Caco-2 (cell line): ENCODE measurements at regions not wholly inside any gene's neighbourhood (a gene's known extent, or its start where the extent isn't known, plus 50 kb on each side); places are given as distances from the start of the nearest gene placed in this dataset.

Experiments
- BruUV-seq: library from RNA; stranded (reverse); fragments of 400-500 nt; replicated peaks from 2 replicates; lab custom pipeline; 2021; lab: Mats Ljungman, UMichigan
- CTCF ChIA-PET: fragments of 300-600 bp; sonication (Branson Sonifier 250); formaldehyde crosslinking; loops from one replicate; lab custom pipeline; 2022; ENCODE audit warnings: antibody characterized with exemption; lab: Charles Lee
- POLR2A ChIA-PET: fragments of 300-600 bp; sonication (Branson Sonifier 250); formaldehyde crosslinking; loops from one replicate; lab custom pipeline; 2022; ENCODE audit warnings: antibody characterized with exemption; lab: Charles Lee
- DNase-seq, 2 experiments: peaks; one replicate each; pipeline versions ENCODE4 v3.0.0 to v3.0.0-alpha.2; 2020 to 2022
- H3K27me3 ChIP-seq: replicated peaks from 2 replicates; pipeline ENCODE4 v1.6.0; 2011; ENCODE audit warnings: low read length; ENCODE audit not compliant: control insufficient read depth, insufficient read depth
- H3K36me3 ChIP-seq: 2 replicates; pipeline ENCODE4 v1.5.1; 2011; ENCODE audit warnings: low read length; ENCODE audit not compliant: control insufficient read depth, insufficient read depth
- H3K4me1 ChIP-seq: fragments of 250-450 bp; sonication (Bioruptor Pico); 2 replicates; pipeline ENCODE4 v1.5.1; 2020; ENCODE audit warnings: mild to moderate bottlenecking
- H3K4me3 ChIP-seq: 2 replicates; pipeline ENCODE4 v1.5.1; 2011; ENCODE audit warnings: low read depth, mild to moderate bottlenecking, control low read depth, low read length
- H3K9me3 ChIP-seq: fragments of 250-450 bp; sonication (Bioruptor Pico); 2 replicates; pipeline ENCODE4 v1.5.1; 2020; ENCODE audit warnings: mild to moderate bottlenecking, moderate library complexity
- H3K27ac Mint-ChIP-seq: one replicate; pipeline ENCODE4 v1.8.0; 2022; ENCODE audit warnings: mixed read lengths; ENCODE audit not compliant: unreplicated experiment
- H3K27me3 Mint-ChIP-seq: one replicate; pipeline ENCODE4 v1.8.0; 2022; ENCODE audit warnings: mixed read lengths; ENCODE audit not compliant: insufficient read depth, unreplicated experiment
- H3K36me3 Mint-ChIP-seq: one replicate; pipeline ENCODE4 v1.8.0; 2022; ENCODE audit warnings: mild to moderate bottlenecking, mixed read lengths; ENCODE audit not compliant: insufficient read depth, unreplicated experiment
- H3K4me1 Mint-ChIP-seq: one replicate; pipeline ENCODE4 v1.8.0; 2022; ENCODE audit warnings: low read depth, mixed read lengths; ENCODE audit not compliant: unreplicated experiment
- H3K4me3 Mint-ChIP-seq: one replicate; pipeline ENCODE4 v1.8.0; 2022; ENCODE audit warnings: mild to moderate bottlenecking, moderate library complexity, mixed read lengths; ENCODE audit not compliant: unreplicated experiment
- H3K9me3 Mint-ChIP-seq: one replicate; pipeline ENCODE4 v1.8.0; 2022; ENCODE audit warnings: mixed read lengths; ENCODE audit not compliant: unreplicated experiment
- intact Hi-C: fragments of 100-400 bp; cut with micrococcal nuclease; formaldehyde crosslinking; loops from one replicate; pipeline ENCODE4 v1.10.0; 2022; ENCODE audit not compliant: unreplicated experiment
- TF ChIP-seq, protein P1 (sequence below), 2 experiments: fragments of 200-600 bp in 1 of 2; IDR thresholded peaks; 1 replicate in 1 of 2; 2 replicates in 1 of 2; pipeline versions ENCODE4 v1.5.1 to v1.8.0; 2011 to 2022; ENCODE audit warnings: antibody characterized with exemption in 1 of 2, control low read depth in 1 of 2, inconsistent platforms in 1 of 2, low read depth in 1 of 2, low read length in 1 of 2, mild to moderate bottlenecking in 1 of 2, moderate library complexity in 1 of 2; ENCODE audit not compliant: insufficient read depth in 1 of 2, severe bottlenecking in 1 of 2, unreplicated experiment in 1 of 2

DNA sequence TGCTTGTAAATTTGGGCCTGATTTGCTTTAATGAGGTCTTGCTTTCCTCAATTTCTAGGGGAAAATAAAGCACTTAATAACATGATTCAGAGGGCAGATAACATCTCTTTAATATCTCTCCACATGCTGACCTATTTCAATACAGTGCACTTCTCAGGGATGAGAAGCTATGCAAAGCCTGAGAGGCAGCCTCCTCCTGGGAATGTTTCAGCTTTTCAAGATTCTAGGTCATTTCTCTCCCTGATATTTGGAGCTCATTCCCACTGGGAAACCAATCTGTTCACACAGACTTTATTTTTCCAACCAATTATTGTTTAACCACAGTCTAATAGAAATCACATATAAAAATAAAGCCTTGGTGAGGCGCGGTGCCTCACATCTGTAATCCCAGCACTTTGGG, 67.0 kb upstream of the LSAMP start:
- H3K27ac Mint-ChIP-seq: no peak overlapping the region
- no peak overlapping the region for H3K4me3 Mint-ChIP-seq
- BruUV-seq: no TSS peak
- no peaks in the 10 kb centered on the region for H3K36me3 Mint-ChIP-seq
- no peaks in the 10 kb centered on the region for H3K4me1 Mint-ChIP-seq
- no peak for DNase-seq
- H3K9me3 Mint-ChIP-seq: no peaks in the 10 kb centered on the region
- Histone ChIP-seq H3K36me3 (no peaks in the 10 kb centered on the region), H3K27me3 (no peaks in the 10 kb centered on the region), H3K4me3 (no peak overlapping the region), H3K9me3 (no peaks in the 10 kb centered on the region), H3K4me1 (no peaks in the 10 kb centered on the region)
- POLR2A ChIA-PET: no interaction called here
- CTCF ChIA-PET: no interaction called here
- peaks cover 8% of the 10 kb centered on the region for H3K27me3 Mint-ChIP-seq
- TF ChIP-seq, protein P1, sequence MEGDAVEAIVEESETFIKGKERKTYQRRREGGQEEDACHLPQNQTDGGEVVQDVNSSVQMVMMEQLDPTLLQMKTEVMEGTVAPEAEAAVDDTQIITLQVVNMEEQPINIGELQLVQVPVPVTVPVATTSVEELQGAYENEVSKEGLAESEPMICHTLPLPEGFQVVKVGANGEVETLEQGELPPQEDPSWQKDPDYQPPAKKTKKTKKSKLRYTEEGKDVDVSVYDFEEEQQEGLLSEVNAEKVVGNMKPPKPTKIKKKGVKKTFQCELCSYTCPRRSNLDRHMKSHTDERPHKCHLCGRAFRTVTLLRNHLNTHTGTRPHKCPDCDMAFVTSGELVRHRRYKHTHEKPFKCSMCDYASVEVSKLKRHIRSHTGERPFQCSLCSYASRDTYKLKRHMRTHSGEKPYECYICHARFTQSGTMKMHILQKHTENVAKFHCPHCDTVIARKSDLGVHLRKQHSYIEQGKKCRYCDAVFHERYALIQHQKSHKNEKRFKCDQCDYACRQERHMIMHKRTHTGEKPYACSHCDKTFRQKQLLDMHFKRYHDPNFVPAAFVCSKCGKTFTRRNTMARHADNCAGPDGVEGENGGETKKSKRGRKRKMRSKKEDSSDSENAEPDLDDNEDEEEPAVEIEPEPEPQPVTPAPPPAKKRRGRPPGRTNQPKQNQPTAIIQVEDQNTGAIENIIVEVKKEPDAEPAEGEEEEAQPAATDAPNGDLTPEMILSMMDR (IDR thresholded peaks at IDR 0.05; ENCODE audit: insufficient read depth in 1 of 2, low read depth in 1 of 2, low read length in 1 of 2, severe bottlenecking in 1 of 2, unreplicated experiment in 1 of 2): no peak
- intact Hi-C loops: no loop called here

DNA sequence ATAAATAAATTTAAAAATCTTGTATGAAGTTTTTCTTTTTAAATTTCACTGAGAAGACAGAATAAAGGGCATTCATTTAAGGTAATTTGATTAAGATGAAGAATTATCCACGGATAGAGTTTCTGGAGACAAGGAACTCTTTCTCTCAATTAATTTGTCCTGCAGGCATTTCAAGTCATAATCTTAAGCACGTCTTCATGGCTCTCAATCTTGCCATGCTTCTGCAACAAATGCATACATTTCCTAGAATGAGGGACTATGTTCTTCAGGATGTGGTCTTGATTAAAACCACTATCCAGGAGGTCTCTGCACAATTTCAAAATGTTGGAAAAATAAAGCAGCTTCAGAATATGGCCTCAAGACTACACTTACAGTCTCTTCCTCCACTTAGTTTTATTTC, 67.6 kb upstream of the LSAMP start:
- Mint-ChIP-seq H3K27me3 (peaks cover 8% of the 10 kb centered on the region), H3K36me3 (no peaks in the 10 kb centered on the region), H3K4me1 (no peaks in the 10 kb centered on the region), H3K9me3 (no peaks in the 10 kb centered on the region), H3K4me3 (no peak overlapping the region), H3K27ac (no peak overlapping the region)
- Histone ChIP-seq H3K27me3 (no peaks in the 10 kb centered on the region), H3K4me1 (no peaks in the 10 kb centered on the region), H3K9me3 (no peaks in the 10 kb centered on the region), H3K4me3 (no peak overlapping the region), H3K36me3 (no peaks in the 10 kb centered on the region)
- TF ChIP-seq, protein P1 (IDR thresholded peaks at IDR 0.05; ENCODE audit: insufficient read depth in 1 of 2, low read depth in 1 of 2, low read length in 1 of 2, severe bottlenecking in 1 of 2, unreplicated experiment in 1 of 2): no peak
- POLR2A ChIA-PET: no interaction called here
- CTCF ChIA-PET: no interaction called here
- intact Hi-C loops: no loop called here
- no TSS peak for BruUV-seq
- no peak for DNase-seq

DNA sequence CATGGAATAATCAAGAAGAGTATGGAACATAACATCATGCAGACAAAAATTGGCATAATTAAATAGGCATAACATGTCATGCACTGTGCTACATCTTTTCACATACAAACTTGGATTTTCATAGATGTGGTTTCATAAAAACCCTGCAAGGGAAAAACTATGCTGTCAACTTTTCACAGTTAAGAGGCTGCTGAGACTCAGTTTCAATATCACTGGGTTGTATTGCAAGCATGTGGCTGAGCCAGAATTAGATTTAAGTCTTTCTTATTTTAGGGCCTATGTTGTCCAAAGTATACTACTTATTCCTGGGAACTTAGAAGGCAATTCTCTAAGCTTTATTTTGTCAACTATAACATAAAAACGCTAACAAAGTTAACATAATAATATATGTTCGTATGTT, 70.7 kb upstream of the LSAMP start:
- Histone ChIP-seq H3K4me3 (no peak overlapping the region), H3K27me3 (no peaks in the 10 kb centered on the region), H3K36me3 (no peaks in the 10 kb centered on the region), H3K9me3 (no peaks in the 10 kb centered on the region), H3K4me1 (no peaks in the 10 kb centered on the region)
- ChIA-PET POLR2A (no interaction called here), CTCF (no interaction called here)
- TF ChIP-seq, protein P1 (IDR thresholded peaks at IDR 0.05; ENCODE audit: insufficient read depth in 1 of 2, low read depth in 1 of 2, low read length in 1 of 2, severe bottlenecking in 1 of 2, unreplicated experiment in 1 of 2): no peak
- no peak overlapping the region for H3K27ac Mint-ChIP-seq
- intact Hi-C loops: loop anchor here (2.0 kb wide), 1 partner anchor 375 kb away; no protein-coding TSS in a partner anchor
- no peak for DNase-seq
- H3K9me3 Mint-ChIP-seq: no peaks in the 10 kb centered on the region
- no peak overlapping the region for H3K4me3 Mint-ChIP-seq
- H3K36me3 Mint-ChIP-seq: no peaks in the 10 kb centered on the region
- peaks cover 8% of the 10 kb centered on the region for H3K27me3 Mint-ChIP-seq
- no TSS peak for BruUV-seq
- H3K4me1 Mint-ChIP-seq: no peaks in the 10 kb centered on the region
